Right kidney (tissue), 1 donor: ENCODE measurements at regions not wholly inside any gene's neighbourhood (a gene's known extent, or its start where the extent isn't known, plus 50 kb on each side); places are given as distances from the start of the nearest gene placed in this dataset.
"Not testable (repeated sequence)": the region's sequence is repeated elsewhere in the genome, so short reads cannot be mapped to it uniquely, and the experiment has no call there.

Experiments used
- DNase-seq: peaks from one replicate; pipeline ENCODE4 v3.0.0-alpha.2; 2016

DNA sequence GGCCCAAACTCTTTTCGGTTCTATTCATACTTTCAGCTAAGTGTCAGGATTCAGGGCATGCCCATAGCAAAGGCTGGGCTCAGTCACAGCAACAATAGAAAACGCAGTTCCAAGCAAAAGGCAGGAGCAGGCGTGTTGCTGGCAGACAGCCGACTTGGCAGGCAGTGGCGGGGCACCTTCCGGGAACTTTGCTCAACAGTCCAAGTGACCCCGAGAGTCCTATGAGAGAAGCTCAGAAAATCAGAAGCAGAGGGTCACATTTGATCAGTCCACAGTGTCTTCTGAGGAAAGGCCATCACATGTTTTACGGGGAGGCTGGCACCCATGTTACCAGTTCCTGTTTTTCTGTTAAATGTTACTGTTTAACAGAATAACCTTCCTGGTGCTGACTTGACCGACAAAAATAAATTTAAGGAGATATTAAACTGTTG, 115.0 kb downstream of the DACT1 start:
- no peak for DNase-seq

DNA sequence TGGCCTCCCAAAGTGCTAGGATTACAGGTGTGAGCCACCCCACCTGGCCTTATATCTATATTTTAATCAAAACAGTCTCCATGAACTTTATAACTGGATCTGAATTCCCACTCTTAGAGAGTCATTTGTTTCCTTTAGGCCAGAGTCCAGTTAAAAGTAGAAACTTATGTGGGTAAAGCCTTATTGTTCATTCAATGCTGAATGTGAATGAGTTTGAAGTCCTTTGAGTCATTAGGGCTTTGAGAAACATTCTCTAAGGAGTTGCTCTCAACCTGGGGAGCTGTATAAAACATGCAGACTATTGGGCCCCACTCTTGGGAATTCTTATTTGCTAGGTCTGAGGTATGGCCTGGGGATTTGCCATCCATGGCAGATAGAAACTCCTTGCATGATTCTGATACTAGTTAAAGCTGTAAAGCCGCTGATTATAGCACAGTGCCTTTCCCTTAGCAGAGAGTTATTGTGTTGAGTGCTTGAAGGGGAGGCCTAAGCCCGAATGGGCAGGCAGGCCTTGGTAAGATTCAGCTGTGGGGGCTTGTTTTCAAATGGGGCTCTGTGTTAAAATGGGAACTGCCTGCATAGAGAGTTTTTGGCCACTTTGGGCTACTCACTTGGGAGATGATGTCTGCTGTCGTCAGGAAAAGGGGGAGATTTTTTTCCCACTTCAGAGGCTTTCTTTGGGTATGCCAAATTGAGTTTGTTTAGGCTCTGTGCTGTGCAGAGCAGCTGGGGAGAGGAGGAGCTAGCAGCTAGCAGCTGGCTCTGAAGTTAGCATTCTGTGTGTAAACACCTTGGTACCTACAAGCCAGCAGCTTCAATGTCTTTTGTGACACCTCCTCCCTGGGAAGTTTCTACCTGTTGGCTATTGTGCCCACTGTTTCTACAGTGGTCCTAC, 117.5 kb downstream of the DACT1 start:
- DNase-seq: no peak

DNA sequence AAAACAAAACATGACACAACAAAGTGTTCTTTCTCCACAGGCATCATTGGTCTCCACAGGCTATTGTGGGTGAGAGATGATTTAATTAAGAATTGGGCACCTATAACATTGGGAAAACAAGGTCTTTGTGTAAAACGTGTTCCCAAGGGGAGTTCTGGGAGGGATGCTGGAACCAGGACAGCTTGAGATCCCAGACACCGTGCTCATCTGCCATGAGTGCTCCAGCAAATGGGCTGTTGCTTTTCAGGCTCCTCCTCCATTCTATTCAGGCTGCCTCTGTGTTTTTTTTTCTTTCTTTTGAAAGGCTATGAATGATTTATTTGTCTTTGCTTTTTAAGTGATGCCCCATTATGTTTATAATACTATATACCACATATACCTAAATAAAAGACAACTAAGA, 122.4 kb downstream of the DACT1 start:
- DNase-seq: no peak

DNA sequence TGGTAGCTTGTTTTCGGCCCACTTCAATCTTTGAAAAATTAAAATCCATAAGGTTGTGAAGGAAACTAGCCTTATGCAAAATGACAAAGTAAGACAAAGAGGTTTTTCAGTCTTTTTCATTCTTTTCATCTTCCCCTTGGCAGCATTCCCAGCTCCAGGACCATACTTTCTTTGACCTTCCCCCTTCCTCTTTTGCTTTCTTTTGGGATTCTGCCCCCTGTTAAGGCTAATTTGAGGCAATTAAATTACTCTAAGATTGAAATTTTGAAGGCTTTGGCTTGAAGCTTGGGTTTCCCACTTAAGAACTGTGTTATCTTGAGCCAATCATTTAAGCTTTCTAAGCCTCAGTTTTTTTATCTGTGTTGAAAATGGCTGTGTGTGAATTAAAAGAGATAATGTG, 124.9 kb downstream of the DACT1 start:
- DNase-seq: no peak

DNA sequence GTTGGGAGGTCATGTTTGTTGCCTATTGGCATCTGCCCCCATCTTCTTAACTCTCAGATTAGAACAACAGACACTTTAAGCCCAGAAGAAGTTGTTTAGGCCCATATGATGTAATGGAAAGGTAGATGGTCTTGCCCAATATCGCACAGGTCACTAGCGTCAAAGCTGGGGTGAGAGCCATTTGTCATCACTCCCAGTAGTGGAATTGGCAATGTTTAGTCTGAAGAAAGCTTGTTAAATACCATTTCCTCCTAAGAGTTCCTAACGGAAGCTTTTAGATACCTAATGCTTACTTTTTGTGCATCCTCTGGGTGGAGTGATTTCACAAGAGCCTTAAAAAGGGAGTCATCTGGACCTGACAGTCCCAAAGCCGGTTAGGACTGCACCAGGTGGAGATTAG, 125.4 kb downstream of the DACT1 start:
- DNase-seq: no peak

DNA sequence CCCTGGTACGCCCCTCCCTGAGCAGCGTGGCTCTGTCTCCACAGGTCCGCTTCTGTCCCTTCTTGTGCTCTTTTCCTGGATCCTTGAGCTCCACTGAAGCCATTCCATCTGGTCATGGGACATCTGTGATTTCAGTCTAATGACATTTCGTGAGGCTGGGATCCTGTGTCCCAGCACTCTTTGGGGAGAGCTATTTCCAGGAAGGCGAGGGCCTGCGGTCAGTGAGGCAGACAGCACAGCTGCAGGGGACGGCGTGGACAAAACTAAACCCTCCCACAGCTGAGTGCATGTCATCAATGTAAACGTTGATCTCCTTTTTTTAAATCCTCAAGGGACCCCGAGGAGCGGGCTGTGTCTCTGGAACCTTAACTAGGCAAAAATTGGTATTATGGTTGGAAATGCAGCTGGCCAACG, 127.7 kb downstream of the DACT1 start:
- peak; percentile 69 for DNase-seq

DNA sequence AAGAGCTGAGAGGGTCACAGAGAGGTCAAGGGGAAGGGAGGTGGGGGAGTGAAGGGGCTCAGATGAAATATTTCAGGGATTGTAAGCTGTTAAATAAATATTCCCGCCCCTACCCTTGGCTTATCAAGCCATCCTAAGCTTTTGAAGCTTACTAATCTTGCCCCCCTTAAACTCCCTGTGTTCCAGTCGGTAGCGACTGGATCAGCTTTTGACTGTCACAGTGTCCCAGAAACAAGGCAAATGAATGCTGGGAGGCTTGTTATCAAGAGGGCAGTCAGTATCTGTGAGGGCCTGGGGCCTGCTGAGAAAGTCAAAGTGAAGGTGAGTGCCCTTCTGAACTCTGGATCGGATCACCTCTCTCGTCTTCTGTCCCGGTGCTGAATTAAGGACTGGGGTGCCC, 128.1 kb downstream of the DACT1 start:
- DNase-seq: no peak

DNA sequence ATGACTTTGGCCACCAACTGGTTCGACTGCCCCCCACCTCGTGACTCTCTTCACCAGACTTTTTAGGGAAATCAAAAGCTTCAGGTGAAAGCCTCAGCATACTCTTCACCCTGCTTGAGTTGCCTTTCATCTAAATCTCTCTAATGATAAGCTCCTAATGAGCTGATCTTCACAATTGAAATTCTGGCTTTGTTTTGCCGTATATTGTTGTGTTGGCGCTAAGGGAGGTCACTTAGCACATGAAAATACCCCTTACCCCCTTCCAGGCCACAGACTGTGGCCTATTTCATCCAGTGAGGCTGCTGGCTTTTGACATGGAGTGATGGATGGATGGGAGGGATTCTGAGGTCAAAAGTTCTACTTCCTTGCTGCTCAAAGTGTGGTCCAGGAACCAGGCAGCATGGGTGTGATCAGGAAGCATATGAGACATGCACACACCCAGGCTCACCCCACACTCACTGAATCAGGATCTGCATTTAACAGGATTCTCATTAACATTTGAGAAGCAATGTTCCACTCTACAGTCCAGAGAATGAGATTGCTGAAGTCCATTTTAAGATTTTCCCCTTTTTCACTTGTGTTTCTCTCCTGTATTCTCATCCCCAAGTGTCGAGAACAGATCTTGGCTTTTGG, 131.4 kb downstream of the DACT1 start:
- no peak for DNase-seq

DNA sequence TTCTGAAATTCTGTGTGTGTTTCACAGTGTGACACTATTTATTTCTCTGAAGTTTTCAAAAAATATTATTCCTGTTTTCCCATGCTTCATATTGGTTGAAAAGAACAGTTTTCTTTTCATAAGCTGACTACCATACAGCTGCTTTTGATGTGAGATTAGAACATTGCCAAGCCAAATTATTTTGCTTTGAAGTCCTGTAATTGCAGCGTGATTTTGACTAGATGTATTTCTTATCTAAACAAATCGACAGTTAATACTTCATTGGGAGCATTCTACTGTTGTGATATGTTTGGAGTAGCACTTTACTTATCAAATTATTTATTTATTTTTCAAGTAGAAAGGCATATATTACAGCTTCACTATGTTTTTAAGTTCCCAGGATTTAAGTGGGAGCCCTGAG, 132.0 kb downstream of the DACT1 start:
- no peak for DNase-seq

DNA sequence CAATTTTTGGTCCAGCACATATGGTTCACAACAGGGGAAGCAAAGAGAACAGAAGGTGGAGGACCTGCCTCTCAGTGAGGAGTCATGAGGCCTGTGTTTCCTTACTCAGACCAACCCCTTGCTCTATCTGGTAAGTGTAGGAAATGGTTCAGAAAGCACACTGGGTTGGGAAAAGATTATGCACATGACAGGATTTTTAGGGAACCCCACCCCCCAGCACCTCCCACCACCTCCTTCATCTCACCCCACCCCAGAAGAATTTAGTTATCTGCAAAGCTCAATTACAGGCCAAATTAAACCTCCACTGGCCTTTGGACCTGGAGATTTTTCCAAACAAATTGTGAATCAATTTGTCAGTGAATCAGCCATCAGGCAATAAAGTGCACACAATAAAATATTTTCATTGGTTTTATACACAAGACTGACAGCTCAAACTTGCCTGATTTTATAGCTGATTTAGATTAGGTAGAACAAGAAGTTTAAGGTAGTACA, 132.8 kb downstream of the DACT1 start:
- no peak for DNase-seq

DNA sequence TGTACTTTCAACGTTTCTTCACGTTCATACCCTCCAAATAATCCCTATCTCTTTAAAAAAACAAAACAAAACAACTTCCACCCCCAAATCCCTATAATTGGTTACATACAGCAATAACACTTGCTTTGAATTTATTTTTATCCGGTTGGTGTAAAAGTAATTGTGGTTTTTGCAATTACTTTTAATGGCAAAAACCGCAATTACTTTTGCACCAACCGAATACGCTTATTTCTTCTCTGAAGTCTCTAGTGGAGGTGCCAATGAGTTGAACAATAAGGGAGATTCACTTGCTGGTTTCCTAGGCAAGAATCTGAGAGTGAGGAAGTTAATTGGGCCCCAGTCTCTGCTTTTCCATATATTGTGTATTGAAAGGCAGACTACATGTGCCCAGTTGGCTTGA, 133.3 kb downstream of the DACT1 start:
- no peak for DNase-seq

DNA sequence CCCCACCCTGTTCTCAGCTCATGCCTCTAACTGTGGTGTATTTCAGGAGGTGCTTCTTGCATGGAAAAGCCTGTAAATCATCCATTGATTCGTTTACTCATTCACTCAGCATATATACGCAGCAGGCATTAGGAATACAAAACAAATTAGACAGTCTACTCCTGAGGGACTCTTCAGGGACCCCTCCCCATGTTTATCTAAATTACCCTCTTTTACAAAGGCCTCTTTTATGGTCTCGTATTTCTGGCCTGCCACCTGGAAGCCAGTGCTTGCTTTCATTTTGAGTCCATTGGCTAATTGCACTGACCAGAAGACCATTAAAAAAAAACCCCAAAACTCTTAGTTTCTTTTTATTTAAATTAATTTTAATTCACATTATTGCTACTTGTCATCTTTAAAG, 134.4 kb downstream of the DACT1 start:
- DNase-seq: no peak

DNA sequence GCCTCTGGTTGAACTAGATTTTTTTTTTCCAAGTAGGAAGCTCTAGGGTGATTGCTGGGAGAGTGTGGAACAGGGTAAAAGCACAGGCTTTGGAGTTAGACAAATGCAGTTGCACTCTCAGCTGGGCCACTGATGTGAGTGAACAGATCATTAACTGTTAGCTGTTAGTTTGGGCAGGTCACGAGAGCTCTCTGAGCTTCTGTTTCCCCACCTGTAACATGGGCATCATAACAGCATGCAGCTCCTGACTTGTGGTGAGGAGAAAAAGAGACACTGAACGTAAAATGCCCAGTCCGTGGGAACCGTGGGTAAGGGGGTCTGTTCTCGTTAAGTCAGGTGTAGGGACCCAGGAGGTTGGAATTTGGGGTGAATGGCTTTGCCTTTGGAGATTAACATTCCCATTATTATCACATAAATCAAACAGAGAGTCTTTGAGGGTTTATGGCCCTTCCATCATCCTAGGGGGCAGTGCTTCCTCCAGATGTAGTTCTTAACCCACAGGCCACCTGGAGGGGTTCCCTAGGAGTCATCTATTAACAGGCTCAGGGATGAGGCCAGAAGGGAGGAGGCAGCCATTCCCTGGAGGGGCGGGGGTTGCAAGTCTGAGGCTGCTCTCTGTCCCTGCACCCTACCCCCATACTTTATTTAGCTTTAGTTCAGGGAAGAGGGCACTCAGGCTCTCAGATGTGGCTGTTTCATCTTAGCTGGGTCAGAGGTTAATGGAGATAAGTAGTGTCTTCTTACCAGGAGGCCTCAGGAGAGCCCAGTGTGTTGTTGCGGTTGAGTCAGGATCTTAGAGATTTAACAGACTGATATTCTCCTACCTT, 135.2 kb downstream of the DACT1 start:
- DNase-seq: peak; percentile 61

DNA sequence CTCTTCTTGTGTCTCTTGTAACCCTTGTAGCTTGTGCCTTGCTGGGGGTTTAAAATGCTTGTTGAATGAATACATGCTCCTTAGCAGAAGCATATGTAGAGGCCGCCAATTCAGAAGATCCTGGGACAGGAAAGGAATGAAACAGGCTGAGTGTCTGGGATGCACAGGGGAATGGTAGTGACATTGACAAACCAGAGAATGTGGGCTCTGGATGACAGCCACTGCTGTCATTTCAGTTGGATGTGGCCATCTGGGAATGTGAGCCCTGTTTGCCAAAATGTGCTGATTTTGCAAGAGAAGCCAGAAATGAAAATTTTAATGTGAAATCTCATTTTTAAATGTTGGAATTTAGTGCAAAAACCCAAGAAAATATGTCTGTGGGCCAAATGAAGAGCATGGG, 136.8 kb downstream of the DACT1 start:
- no peak for DNase-seq

DNA sequence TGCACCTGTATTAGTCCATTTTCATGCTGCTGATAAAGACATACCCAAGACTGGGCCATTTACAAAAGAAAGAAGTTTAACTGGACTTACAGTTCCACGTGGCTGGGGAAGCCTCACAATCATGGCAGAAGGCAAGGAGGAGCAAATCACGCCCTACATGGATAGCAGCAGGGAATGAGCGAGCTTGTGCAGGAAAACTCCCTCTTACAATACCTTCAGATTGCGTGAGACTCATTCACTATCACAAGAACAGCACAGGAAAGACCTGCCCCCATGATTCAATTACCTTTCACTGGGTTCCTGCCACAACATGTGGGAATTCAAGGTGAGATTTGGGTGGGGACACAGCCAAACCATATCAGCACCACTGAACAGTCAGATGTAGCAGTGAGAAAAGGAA, 137.4 kb downstream of the DACT1 start:
- DNase-seq: not testable (repeated sequence)

DNA sequence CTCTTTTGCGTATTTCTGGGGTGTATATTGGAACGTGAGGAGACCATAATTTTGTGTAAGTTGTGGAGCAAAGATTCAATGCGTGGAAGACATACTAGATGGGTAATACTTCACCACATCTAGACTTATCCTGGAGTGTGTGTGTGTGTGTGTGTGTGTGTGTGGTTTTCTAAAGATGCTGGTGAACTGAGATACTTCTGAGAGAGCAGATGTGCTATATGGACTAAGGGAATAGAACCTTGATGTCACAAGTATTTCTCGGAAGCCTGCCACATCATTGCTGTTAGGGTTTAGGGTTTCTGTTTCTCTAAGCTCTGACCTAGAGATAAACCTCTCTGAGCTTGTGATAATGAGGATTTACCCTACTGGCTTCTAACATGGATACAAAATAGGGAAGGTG, 138.8 kb downstream of the DACT1 start:
- DNase-seq: no peak

DNA sequence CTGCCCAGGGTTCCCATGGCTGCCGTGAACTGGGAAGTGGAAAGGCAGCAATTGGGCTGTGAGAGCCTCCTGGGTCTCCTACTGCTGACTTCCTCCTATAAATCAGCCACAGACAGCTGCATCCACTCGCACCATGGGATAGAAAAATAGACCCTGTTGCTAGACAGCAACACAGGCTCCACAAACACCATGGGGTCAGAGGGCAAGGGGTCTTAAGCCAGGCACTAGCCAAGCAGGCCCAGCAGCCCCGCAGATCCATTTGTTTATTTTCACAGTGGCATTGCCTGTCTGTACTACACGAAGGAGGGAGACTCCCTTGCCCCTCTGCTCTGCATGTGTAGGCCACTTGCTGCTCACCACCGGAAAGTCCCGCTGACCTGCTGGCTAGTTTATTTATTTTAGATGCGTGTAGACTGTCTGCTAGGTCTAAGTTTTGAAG, 139.8 kb downstream of the DACT1 start:
- DNase-seq: peak; percentile 60

DNA sequence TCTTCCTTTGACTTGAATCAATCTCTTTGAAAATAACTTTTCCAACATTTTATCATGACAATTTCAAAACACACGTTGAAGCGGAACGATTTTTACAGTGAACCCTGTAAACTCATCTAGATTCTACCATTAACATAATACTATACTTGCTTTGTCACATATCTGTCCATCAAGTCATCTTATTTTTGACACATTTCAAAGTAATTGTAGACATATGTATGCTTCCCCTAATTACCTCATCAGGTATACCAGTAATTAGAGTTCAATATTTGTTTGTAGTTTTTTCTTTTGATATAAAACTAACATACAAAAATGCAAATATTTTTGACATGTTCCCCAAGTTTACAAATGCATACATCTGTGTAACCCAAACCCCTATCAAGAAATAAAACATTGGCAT, 140.4 kb downstream of the DACT1 start:
- DNase-seq: no peak

DNA sequence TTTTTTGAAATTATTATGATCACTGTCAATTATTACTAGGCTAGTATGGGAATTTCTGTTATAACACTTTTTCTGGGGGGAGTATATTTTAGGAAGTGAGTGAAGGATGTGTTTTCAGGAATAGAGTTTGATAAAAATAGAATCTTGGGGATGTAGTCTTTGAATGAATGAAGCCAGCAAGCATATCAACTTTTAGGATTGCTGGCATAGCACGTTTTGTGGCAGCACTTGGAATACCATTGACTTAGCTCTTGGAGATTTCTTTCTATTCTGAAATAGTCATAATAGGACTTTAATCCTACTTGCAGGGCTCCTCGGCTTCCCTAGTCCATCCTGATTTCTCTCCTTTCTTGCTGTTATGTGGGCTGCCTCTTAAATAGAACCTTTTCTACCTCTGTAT, 141.6 kb downstream of the DACT1 start:
- DNase-seq: no peak

DNA sequence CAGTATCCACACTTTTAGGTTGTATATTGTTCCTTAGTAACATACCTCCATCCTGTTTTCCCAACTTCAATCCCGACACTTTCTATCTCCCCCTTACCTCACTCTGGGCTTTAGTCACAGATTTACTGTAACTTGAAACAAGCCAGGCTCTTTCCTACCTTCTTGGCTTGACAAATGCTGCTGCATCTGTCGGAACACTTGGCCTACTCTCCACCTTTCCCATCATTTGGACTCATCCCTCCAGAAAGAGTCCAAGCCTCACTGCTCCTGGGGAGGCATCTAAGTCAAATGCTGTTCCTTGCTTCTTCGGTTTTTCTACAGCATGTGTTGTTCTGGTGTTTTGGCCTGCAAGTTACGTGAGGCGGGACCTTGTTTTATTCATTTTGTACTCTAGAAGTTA, 142.4 kb downstream of the DACT1 start:
- DNase-seq: no peak

DNA sequence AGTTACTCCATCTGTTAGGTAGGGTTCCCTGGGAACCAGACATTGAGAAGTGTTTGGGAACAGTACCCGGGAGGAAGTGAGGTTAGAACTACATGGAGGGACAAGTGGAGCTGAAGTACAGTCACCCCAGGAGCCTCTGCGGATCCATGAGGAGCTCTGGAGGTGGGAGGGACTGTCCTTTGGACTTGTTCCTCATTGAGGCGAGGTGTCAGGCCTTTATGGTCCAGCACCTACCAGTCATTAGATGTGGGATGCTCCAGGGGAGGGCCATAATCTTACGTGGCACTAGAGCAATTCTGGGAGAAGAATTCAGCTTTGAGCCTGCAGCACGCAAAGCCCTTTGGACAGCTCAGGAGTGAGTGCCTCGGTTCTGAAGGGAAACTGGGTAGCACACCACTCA, 142.8 kb downstream of the DACT1 start:
- DNase-seq: no peak

DNA sequence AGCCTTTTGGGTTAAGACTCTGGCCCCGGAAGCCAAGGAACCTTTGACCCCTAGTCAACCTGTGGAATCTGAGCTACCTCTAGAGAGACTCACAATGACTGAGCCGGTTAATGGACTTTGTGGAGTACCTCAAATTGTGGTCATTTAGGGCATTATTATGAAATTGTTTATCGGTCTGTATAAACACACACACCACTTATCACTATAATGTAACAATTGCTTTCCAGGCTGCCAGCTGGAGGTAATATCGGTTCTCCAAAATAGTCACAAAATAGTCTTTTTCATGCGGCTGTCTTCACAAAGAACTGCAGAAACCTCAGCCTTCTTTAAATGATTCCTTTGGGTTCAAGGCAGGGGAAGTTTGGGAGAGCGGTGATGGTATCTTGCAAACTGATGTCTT, 144.2 kb downstream of the DACT1 start:
- no peak for DNase-seq
